Parathyroid adenoma (tissue), 2 donors: ENCODE measurements at regions not wholly inside any gene's neighbourhood (a gene's known extent, or its start where the extent isn't known, plus 50 kb on each side); places are given as distances from the start of the nearest gene placed in this dataset.

Source experiments
- H2AFZ ChIP-seq: fragments of 300-600 bp; sonication (generic); one replicate; pipeline ENCODE4 v1.7.0; 2017; ENCODE audit warnings: antibody characterized with exemption, mild to moderate bottlenecking
- H3K27ac ChIP-seq: fragments of 300-600 bp; sonication (generic); one replicate; pipeline ENCODE4 v1.7.0; 2017
- H3K27me3 ChIP-seq: fragments of 300-600 bp; sonication (generic); one replicate; pipeline ENCODE4 v1.7.0; 2017; ENCODE audit warnings: low read length; ENCODE audit not compliant: control insufficient read depth, insufficient read depth
- H3K36me3 ChIP-seq: fragments of 300-600 bp; sonication (generic); one replicate; pipeline ENCODE4 v1.7.0; 2017; ENCODE audit warnings: low read length; ENCODE audit not compliant: control insufficient read depth, insufficient read depth
- H3K4me1 ChIP-seq: fragments of 300-600 bp; sonication (generic); one replicate; pipeline ENCODE4 v1.7.0; 2017; ENCODE audit warnings: control low read depth
- H3K4me2 ChIP-seq: fragments of 300-600 bp; sonication (generic); one replicate; pipeline ENCODE4 v1.7.0; 2017; ENCODE audit warnings: low read length
- H3K4me3 ChIP-seq: fragments of 300-600 bp; sonication (generic); one replicate; pipeline ENCODE4 v1.7.0; 2017; ENCODE audit warnings: low read depth, low read length
- H3K79me2 ChIP-seq: fragments of 300-600 bp; sonication (generic); one replicate; pipeline ENCODE4 v1.7.0; 2017; ENCODE audit warnings: control low read depth
- H3K9ac ChIP-seq: fragments of 300-600 bp; sonication (generic); one replicate; pipeline ENCODE4 v1.7.0; 2017; ENCODE audit warnings: mild to moderate bottlenecking
- H3K9me3 ChIP-seq: fragments of 300-600 bp; sonication (generic); one replicate; pipeline ENCODE4 v1.7.0; 2017; ENCODE audit warnings: low read length; ENCODE audit not compliant: control insufficient read depth
- CTCF ChIP-seq: fragments of 300-600 bp; sonication (generic); IDR thresholded peaks from one replicate; pipeline ENCODE4 v1.7.0; 2017; ENCODE audit warnings: antibody characterized with exemption, mild to moderate bottlenecking
- donor health status: primary hyperparathyroidism.

GRCh38 chr1:38528623-38529022, 330.9 kb downstream of the RRAGC start:
- Histone ChIP-seq H2AFZ (no peak overlapping the region), H3K9ac (no peak overlapping the region), H3K36me3 (no peaks in the 10 kb centered on the region), H3K27me3 (no peaks in the 10 kb centered on the region), H3K4me2 (no peak overlapping the region), H3K4me1 (no peaks in the 10 kb centered on the region), H3K9me3 (no peaks in the 10 kb centered on the region), H3K27ac (no peak overlapping the region), H3K4me3 (no peak overlapping the region), H3K79me2 (no peaks in the 10 kb centered on the region)
- no peak for TF ChIP-seq CTCF

- no peak for TF ChIP-seq CTCF
- H3K27ac ChIP-seq = no peak overlapping the region
- no peaks in the 10 kb centered on the region for H3K4me1 ChIP-seq
- H3K27me3 ChIP-seq = no peaks in the 10 kb centered on the region
- peak overlapping the region; percentile 57 for H3K4me2 ChIP-seq
- no peak overlapping the region for H2AFZ ChIP-seq
- no peak overlapping the region for H3K9ac ChIP-seq
- no peak overlapping the region for H3K4me3 ChIP-seq
- H3K36me3 ChIP-seq = no peaks in the 10 kb centered on the region
- no peaks in the 10 kb centered on the region for H3K9me3 ChIP-seq
- no peaks in the 10 kb centered on the region for H3K79me2 ChIP-seq
Observed at GRCh38 chr1:38527373-38527966, 332.1 kb downstream of the RRAGC start.

GRCh38 chr1:38526046-38526445, 333.5 kb downstream of the RRAGC start:
- H3K79me2 ChIP-seq = no peaks in the 10 kb centered on the region
- no peak overlapping the region for H2AFZ ChIP-seq
- H3K27ac ChIP-seq = no peak overlapping the region
- no peaks in the 10 kb centered on the region for H3K27me3 ChIP-seq
- H3K9ac ChIP-seq = no peak overlapping the region
- no peaks in the 10 kb centered on the region for H3K9me3 ChIP-seq
- H3K36me3 ChIP-seq = no peaks in the 10 kb centered on the region
- H3K4me3 ChIP-seq = no peak overlapping the region
- TF ChIP-seq CTCF = no peak
- no peak overlapping the region for H3K4me2 ChIP-seq
- H3K4me1 ChIP-seq = no peaks in the 10 kb centered on the region

- Histone ChIP-seq H3K4me2 (no peak overlapping the region), H3K9ac (no peak overlapping the region), H3K4me3 (no peak overlapping the region), H3K27ac (no peak overlapping the region), H3K79me2 (no peaks in the 10 kb centered on the region), H3K36me3 (no peaks in the 10 kb centered on the region), H3K9me3 (no peaks in the 10 kb centered on the region), H3K27me3 (no peaks in the 10 kb centered on the region), H2AFZ (no peak overlapping the region), H3K4me1 (no peaks in the 10 kb centered on the region)
- TF ChIP-seq CTCF = no peak
Observed at GRCh38 chr1:38525343-38526043, 334.1 kb downstream of the RRAGC start.
